ENCODE measurements at regions not wholly inside any gene's neighbourhood (a gene's known extent, or its start where the extent isn't known, plus 50 kb on each side); places are given as distances from the start of the nearest gene placed in this dataset.

GRCh38 chr5:60196385-60197113 lies 303.0 kb upstream of the PDE4D start:
- TF ChIP-seq GATA3 (IDR thresholded peaks at IDR 0.05; ENCODE audit: low read depth, low read length) (no peak), GATA2 (IDR thresholded peaks at IDR 0.05; ENCODE audit: low read depth, low read length) (no peak)

All from SH-SY5Y (cell line).